Psoas muscle (tissue), 7 donors: ENCODE measurements at regions not wholly inside any gene's neighbourhood (a gene's known extent, or its start where the extent isn't known, plus 50 kb on each side); places are given as distances from the start of the nearest gene placed in this dataset.

Experiments
- ATAC-seq, 4 donors: fragments of 200-7000 bp; cut with Tn5 transposase; one replicate each; pipeline ENCODE4 v1.9.1; 2020; ENCODE audit warnings: moderate library complexity in 3 of 4, mild to moderate bottlenecking in 2 of 4
- DNase-seq, 2 donors: peaks; one replicate each; pipeline ENCODE4 v3.0.0-alpha.2; 2020
- H3K27ac ChIP-seq: fragments of 200-600 bp; one replicate; pipeline ENCODE4 v1.8.0; 2022
- H3K27me3 ChIP-seq, 3 donors: fragments of 200-600 bp in 1 of 3; one replicate each; pipeline versions ENCODE4 v1.6.1 to v1.8.0; 2013 to 2022; ENCODE audit warnings: low read length in 2 of 3, mild to moderate bottlenecking in 2 of 3, moderate library complexity in 1 of 3; ENCODE audit not compliant: insufficient read depth in 3 of 3
- H3K36me3 ChIP-seq, 2 donors: fragments of 200-600 bp in 1 of 2; one replicate each; pipeline versions ENCODE4 v1.6.1 to v1.8.0; 2013 to 2022; ENCODE audit warnings: low read depth in 1 of 2, mild to moderate bottlenecking in 1 of 2, moderate library complexity in 1 of 2; ENCODE audit not compliant: insufficient read depth in 1 of 2
- H3K4me1 ChIP-seq: fragments of 200-600 bp; one replicate; pipeline ENCODE4 v1.8.0; 2022
- H3K4me3 ChIP-seq: fragments of 200-600 bp; one replicate; pipeline ENCODE4 v1.8.0; 2022; ENCODE audit warnings: mild to moderate bottlenecking
- H3K9me3 ChIP-seq: fragments of 200-600 bp; one replicate; pipeline ENCODE4 v1.8.0; 2022
- WGBS, 3 donors: extraction: QIAGEN DNeasy Blood & Tissue Kit; methylation state at CpG; one replicate each; pipeline versions ENCODE4 v1.1.6 to v1.1.7; 2013; 5-methylcytosine and 5-hydroxymethylcytosine counted together
- intact Hi-C, 2 donors: fragments of 100-400 bp; cut with DNase I; formaldehyde crosslinking; loops; one replicate each; pipeline versions ENCODE4 v1.11.0 to v1.14.2; 2022
- TF ChIP-seq, protein P1 (sequence below): fragments of 200-600 bp; IDR thresholded peaks from one replicate; pipeline ENCODE4 v1.8.0; 2022; ENCODE audit warnings: antibody characterized with exemption
- donor health status: healthy with polysubstance abuse.
- donor health status: DM: no; HTN: no; CAD: no; lungs with moderate emphysema.
- donor health status: Bipolar disorder and iron deficiency.
- donor health status: healthy.
- donor health status: DM: yes; HTN: yes; CAD: no.
- donor health status: DM: no; HTN: no; CAD: no.
- donor health status: DM: yes; HTN: yes; CAD: no.

DNA sequence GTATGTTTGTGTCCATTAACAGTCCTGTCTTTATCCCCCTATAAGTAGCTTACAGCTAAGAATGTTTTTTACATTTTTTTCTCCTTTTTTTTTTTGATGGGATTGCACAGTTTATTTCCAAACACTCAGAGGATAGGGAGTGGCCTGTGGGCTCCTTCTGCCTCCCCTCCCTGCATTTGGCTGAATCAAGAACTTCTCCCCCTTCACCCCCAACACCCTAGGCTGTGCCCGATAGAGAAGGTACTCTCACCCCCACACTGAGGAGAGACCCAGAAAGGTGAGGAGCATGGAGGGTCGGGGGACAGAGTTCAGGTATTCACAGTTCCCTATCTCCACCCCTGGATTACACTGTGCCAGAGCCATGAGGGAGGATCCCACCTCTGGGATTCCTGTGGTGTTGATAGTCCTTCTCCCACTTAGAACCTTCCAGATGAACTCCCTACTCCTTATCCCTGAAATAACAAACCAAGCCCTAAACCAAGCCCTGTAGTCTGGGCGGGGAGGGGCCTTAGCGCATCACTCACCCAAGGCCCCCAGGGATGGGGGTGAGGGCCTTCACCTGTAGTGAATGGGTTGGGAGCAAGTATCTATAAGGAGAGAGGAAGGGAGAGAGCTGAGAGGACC lies 97.1 kb downstream of the ADAMTS15 start:
- no peaks in the 10 kb centered on the region for H3K36me3 ChIP-seq
- ATAC-seq (no peak), DNase-seq (no peak)
- H3K27me3 ChIP-seq = no peaks in the 10 kb centered on the region
- H3K27ac ChIP-seq = no peak overlapping the region
- peaks cover 12% of the 10 kb centered on the region for H3K4me1 ChIP-seq
- H3K4me3 ChIP-seq = no peak overlapping the region
- TF ChIP-seq, protein P1, sequence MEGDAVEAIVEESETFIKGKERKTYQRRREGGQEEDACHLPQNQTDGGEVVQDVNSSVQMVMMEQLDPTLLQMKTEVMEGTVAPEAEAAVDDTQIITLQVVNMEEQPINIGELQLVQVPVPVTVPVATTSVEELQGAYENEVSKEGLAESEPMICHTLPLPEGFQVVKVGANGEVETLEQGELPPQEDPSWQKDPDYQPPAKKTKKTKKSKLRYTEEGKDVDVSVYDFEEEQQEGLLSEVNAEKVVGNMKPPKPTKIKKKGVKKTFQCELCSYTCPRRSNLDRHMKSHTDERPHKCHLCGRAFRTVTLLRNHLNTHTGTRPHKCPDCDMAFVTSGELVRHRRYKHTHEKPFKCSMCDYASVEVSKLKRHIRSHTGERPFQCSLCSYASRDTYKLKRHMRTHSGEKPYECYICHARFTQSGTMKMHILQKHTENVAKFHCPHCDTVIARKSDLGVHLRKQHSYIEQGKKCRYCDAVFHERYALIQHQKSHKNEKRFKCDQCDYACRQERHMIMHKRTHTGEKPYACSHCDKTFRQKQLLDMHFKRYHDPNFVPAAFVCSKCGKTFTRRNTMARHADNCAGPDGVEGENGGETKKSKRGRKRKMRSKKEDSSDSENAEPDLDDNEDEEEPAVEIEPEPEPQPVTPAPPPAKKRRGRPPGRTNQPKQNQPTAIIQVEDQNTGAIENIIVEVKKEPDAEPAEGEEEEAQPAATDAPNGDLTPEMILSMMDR = no peak
- intact Hi-C loops = no loop called here
- 89 to 91% (median 90%) methylated on average over 4 of the region's 4 CpGs for WGBS, 3 donors
- H3K9me3 ChIP-seq = no peaks in the 10 kb centered on the region

DNA sequence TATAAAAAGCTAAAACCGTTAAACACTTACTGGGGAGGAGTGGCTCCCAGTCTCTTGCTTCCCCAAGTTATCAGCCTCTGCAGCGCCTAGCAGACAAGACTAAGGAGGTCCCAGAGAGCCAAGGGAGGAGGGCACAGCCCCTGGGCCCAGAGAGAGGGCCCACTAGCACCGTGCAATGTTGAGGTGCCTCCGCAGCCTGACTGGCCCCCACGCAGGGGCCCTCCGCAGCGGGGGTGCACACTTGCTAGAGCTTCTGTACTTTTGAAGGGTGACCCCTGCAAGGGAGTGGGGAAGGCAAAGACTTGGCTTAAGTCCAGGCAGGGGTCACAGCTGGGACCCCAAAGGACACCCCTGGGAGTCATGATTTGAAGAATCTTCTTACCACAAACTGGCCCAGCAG lies 98.0 kb downstream of the ADAMTS15 start:
- H3K4me3 ChIP-seq = no peak overlapping the region
- no peak for ATAC-seq
- WGBS, 3 donors = 89 to 93% (median 91%) methylated on average over 7 of the region's 7 CpGs
- no peak overlapping the region for H3K27ac ChIP-seq
- H3K36me3 ChIP-seq = no peaks in the 10 kb centered on the region
- intact Hi-C loops = no loop called here
- peaks cover 12% of the 10 kb centered on the region for H3K4me1 ChIP-seq
- no peaks in the 10 kb centered on the region for H3K9me3 ChIP-seq
- TF ChIP-seq, protein P1 = no peak
- H3K27me3 ChIP-seq = no peaks in the 10 kb centered on the region
- DNase-seq = no peak

DNA sequence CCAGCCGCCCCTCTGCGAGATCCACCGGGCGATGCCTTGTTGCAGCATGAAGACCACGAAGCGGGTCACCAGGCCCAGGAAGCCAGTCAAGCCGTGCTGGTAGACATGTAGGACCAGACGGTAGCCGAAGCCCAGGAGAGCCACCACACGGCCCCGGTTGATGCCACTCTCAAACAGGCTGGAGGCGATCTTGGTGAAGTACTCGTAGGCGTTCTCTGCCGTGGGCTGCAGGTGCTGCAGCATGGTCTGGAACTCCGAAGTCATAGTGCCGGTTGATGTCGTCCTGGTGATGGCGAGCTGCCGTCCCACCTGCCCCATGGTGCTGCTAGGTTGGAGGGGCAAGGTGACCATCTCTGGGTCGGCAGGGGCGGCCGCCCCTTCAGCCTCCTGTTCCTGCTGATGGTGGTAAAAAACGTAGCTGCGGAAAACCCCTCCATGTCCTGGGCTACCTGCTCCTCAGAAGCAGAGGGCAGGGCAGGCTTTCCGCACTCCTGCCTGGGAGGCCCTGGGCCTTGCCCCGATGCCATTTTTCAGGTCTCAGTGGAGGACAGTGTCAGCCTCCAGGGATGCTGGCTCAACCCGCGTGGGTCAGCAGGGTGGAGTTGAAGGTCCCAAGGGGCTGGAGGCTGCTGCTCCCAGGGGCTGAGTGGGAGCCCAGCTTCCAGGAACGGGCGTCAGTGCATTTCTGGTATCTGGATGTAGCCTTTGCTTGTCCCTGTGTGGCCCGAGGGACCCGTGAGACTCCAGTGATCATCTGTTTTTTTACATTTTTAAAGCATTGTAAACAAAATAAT lies 98.7 kb downstream of the ADAMTS15 start:
- TF ChIP-seq, protein P1 = no peak
- no peaks in the 10 kb centered on the region for H3K36me3 ChIP-seq
- DNase-seq (no peak), ATAC-seq (no peak)
- H3K4me1 ChIP-seq = peaks cover 12% of the 10 kb centered on the region
- no peaks in the 10 kb centered on the region for H3K27me3 ChIP-seq
- no peak overlapping the region for H3K27ac ChIP-seq
- intact Hi-C loops = no loop called here
- no peak overlapping the region for H3K4me3 ChIP-seq
- WGBS, 3 donors = 91 to 92% (median 91%) methylated on average over 33 of the region's 33 CpGs
- H3K9me3 ChIP-seq = no peaks in the 10 kb centered on the region

DNA sequence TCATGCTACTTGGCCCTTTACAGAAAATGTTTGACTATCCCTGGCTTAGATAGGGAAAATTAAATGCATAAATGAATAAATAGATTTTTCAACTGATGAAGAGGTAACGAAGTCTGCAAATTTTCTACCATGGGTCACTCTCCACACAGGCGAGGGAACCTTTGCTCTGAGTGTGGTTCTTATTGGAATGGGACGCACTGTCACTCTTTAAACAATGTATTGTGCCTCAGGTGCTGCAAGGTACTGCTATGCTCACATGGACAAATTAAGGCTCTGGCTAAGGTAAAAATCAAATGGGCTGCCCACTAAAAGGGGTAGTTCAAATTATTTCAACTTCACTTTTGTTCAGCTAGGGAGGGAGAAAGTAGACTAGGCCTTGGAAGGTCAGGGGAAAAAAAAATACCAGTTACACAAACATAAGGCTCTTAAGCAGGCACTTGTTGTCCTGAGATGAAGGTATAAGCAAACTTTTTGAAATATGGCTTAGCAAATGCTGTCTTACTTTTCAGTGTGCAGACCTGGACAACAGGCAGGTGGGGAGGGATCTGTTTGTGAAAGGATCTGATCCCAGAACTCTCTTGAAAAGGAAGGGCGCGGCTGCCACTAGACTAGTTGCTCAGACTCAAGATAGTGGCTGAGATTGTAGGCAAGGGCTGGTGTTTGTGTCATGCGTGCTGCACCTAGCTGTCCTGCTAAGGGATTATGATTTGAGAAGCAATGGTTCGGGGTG lies 99.5 kb downstream of the ADAMTS15 start:
- peaks cover 12% of the 10 kb centered on the region for H3K4me1 ChIP-seq
- no peaks in the 10 kb centered on the region for H3K36me3 ChIP-seq
- H3K27me3 ChIP-seq = no peaks in the 10 kb centered on the region
- no peaks in the 10 kb centered on the region for H3K9me3 ChIP-seq
- no peak overlapping the region for H3K4me3 ChIP-seq
- H3K27ac ChIP-seq = no peak overlapping the region
- intact Hi-C loops = no loop called here
- TF ChIP-seq, protein P1 = no peak
- WGBS, 3 donors = 89 to 95% (median 89%) methylated on average over 7 of the region's 7 CpGs
- no peak for DNase-seq
- ATAC-seq = no peak
